KMS-11 (cell line): ENCODE measurements at regions not wholly inside any gene's neighbourhood (a gene's known extent, or its start where the extent isn't known, plus 50 kb on each side); places are given as distances from the start of the nearest gene placed in this dataset.
"Not testable (repeated sequence)": the region's sequence is repeated elsewhere in the genome, so short reads cannot be mapped to it uniquely, and the experiment has no call there.

Experiments used
- H2AFZ ChIP-seq: fragments of 200-600 bp; sonication (generic); 2 replicates; pipeline ENCODE4 v1.6.1; 2016; ENCODE audit warnings: antibody characterized with exemption, mixed run types, low read depth
- H3K27ac ChIP-seq: fragments of 200-600 bp; sonication (generic); 2 replicates; pipeline ENCODE4 v1.6.1; 2016; ENCODE audit warnings: mild to moderate bottlenecking, mixed run types
- H3K27me3 ChIP-seq: fragments of 200-600 bp; sonication (generic); 2 replicates; pipeline ENCODE4 v1.6.1; 2017; ENCODE audit warnings: mild to moderate bottlenecking, low read depth, mixed run types, moderate library complexity; ENCODE audit not compliant: insufficient read depth
- H3K36me3 ChIP-seq: fragments of 200-600 bp; sonication (generic); 2 replicates; pipeline ENCODE4 v1.6.1; 2017; ENCODE audit warnings: mild to moderate bottlenecking, mixed run types; ENCODE audit not compliant: insufficient read depth
- H3K4me1 ChIP-seq: fragments of 200-600 bp; sonication (generic); 2 replicates; pipeline ENCODE4 v1.6.1; 2016; ENCODE audit warnings: mild to moderate bottlenecking, low read depth, mixed run types; ENCODE audit not compliant: poor library complexity, severe bottlenecking
- H3K4me2 ChIP-seq: fragments of 200-600 bp; sonication (generic); 2 replicates; pipeline ENCODE4 v1.7.0; 2016; ENCODE audit warnings: mild to moderate bottlenecking, mixed run types
- H3K4me3 ChIP-seq: fragments of 200-600 bp; sonication (generic); IDR thresholded peaks from 2 replicates; pipeline ENCODE4 v1.6.1; 2017; ENCODE audit warnings: low read depth, low read length, mixed read lengths; ENCODE audit not compliant: insufficient read depth
- H3K79me2 ChIP-seq: fragments of 200-600 bp; sonication (generic); 2 replicates; pipeline ENCODE4 v1.6.1; 2016; ENCODE audit warnings: low read depth, mixed run types; ENCODE audit not compliant: insufficient read depth
- H3K9ac ChIP-seq: fragments of 200-600 bp; sonication (generic); 2 replicates; pipeline ENCODE4 v1.6.1; 2016; ENCODE audit warnings: mild to moderate bottlenecking, mixed run types
- H4K20me1 ChIP-seq: fragments of 200-600 bp; sonication (generic); 2 replicates; pipeline ENCODE4 v1.6.1; 2016; ENCODE audit warnings: mild to moderate bottlenecking, mixed run types; ENCODE audit not compliant: insufficient read depth
- CTCF ChIP-seq: fragments of 200-600 bp; sonication (generic); conservative IDR thresholded peaks from 2 replicates; pipeline ENCODE4 v1.6.1; 2017; ENCODE audit warnings: low read depth, mild to moderate bottlenecking, antibody characterized with exemption, low read length, moderate library complexity, mixed read lengths

GRCh38 chr4:91840359-91840758 is 463.4 kb upstream of the GRID2 start:
- Histone ChIP-seq H4K20me1 (no peaks in the 10 kb centered on the region), H3K79me2 (no peaks in the 10 kb centered on the region), H3K4me2 (no peak overlapping the region), H3K9ac (no peak overlapping the region), H3K36me3 (no peaks in the 10 kb centered on the region), H3K27me3 (no peaks in the 10 kb centered on the region), H3K27ac (no peak overlapping the region), H3K4me3 (no peak overlapping the region), H2AFZ (no peak overlapping the region), H3K4me1 (no peaks in the 10 kb centered on the region)
- no peak for TF ChIP-seq CTCF

GRCh38 chr4:91846233-91846632 is 457.5 kb upstream of the GRID2 start:
- no peaks in the 10 kb centered on the region for H3K36me3 ChIP-seq
- H3K27me3 ChIP-seq, result no peaks in the 10 kb centered on the region
- TF ChIP-seq CTCF, result no peak
- H4K20me1 ChIP-seq, result no peaks in the 10 kb centered on the region
- no peak overlapping the region for H2AFZ ChIP-seq
- H3K27ac ChIP-seq, result no peak overlapping the region
- H3K4me3 ChIP-seq, result no peak overlapping the region
- no peak overlapping the region for H3K9ac ChIP-seq
- no peak overlapping the region for H3K4me2 ChIP-seq
- no peaks in the 10 kb centered on the region for H3K79me2 ChIP-seq
- no peaks in the 10 kb centered on the region for H3K4me1 ChIP-seq

- H4K20me1 ChIP-seq, result no peaks in the 10 kb centered on the region
- no peaks in the 10 kb centered on the region for H3K79me2 ChIP-seq
- no peak overlapping the region for H3K27ac ChIP-seq
- no peak for TF ChIP-seq CTCF
- H2AFZ ChIP-seq, result no peak overlapping the region
- no peak overlapping the region for H3K4me3 ChIP-seq
- no peak overlapping the region for H3K4me2 ChIP-seq
- no peaks in the 10 kb centered on the region for H3K36me3 ChIP-seq
- no peak overlapping the region for H3K9ac ChIP-seq
- H3K27me3 ChIP-seq, result no peaks in the 10 kb centered on the region
- H3K4me1 ChIP-seq, result no peaks in the 10 kb centered on the region
Measured at GRCh38 chr4:91851456-91851855, 452.3 kb upstream of the GRID2 start.

GRCh38 chr4:91887926-91888325 is 415.8 kb upstream of the GRID2 start:
- H3K79me2 ChIP-seq, result no peaks in the 10 kb centered on the region
- no peak overlapping the region for H3K4me3 ChIP-seq
- no peaks in the 10 kb centered on the region for H3K36me3 ChIP-seq
- H3K27me3 ChIP-seq, result no peaks in the 10 kb centered on the region
- no peak overlapping the region for H3K27ac ChIP-seq
- no peak for TF ChIP-seq CTCF
- H4K20me1 ChIP-seq, result no peaks in the 10 kb centered on the region
- H3K4me2 ChIP-seq, result no peak overlapping the region
- peaks cover 8% of the 10 kb centered on the region for H3K4me1 ChIP-seq
- no peak overlapping the region for H3K9ac ChIP-seq
- no peak overlapping the region for H2AFZ ChIP-seq

- not testable (repeated sequence) for H3K79me2 ChIP-seq, H2AFZ ChIP-seq, H3K4me2 ChIP-seq
Measured at GRCh38 chr4:91891217-91891616, 412.5 kb upstream of the GRID2 start.

More at GRCh38 chr4:91891217-91891616, 412.5 kb upstream of the GRID2 start:
- H3K36me3 ChIP-seq, H3K4me3 ChIP-seq, H3K4me1 ChIP-seq, H4K20me1 ChIP-seq, H3K27me3 ChIP-seq, H3K27ac ChIP-seq, H3K9ac ChIP-seq: not testable (repeated sequence)
